Peyer's patch (tissue), 4 donors: ENCODE measurements at regions not wholly inside any gene's neighbourhood (a gene's known extent, or its start where the extent isn't known, plus 50 kb on each side); places are given as distances from the start of the nearest gene placed in this dataset.
A peak's percentile ranks its signal among the peaks of the same experiment; 100 is the strongest.

ENCODE experiments used
- DNase-seq, 3 donors: peaks; one replicate each; pipeline ENCODE4 v3.0.0-alpha.2; 2017 to 2019
- H3K27ac ChIP-seq, 4 donors: fragments of 200-600 bp; sonication (generic); one replicate each; pipeline ENCODE4 v1.5.1; 2016 to 2019
- H3K27me3 ChIP-seq, 2 donors: fragments of 200-600 bp; sonication (generic); one replicate each; pipeline ENCODE4 v1.5.1; 2019
- H3K36me3 ChIP-seq, 3 donors: fragments of 200-600 bp; sonication (generic); one replicate each; pipeline ENCODE4 v1.5.1; 2016 to 2019
- H3K4me1 ChIP-seq, 4 donors: fragments of 200-600 bp; sonication (generic); one replicate each; pipeline ENCODE4 v1.5.1; 2016 to 2019
- H3K4me3 ChIP-seq, 4 donors: fragments of 200-600 bp; sonication (generic); 1 replicate in 3 of 4; 2 replicates in 1 of 4; pipeline ENCODE4 v1.5.1; 2016 to 2019; ENCODE audit warnings: mild to moderate bottlenecking in 1 of 4
- H3K9me3 ChIP-seq, 4 donors: fragments of 200-600 bp; sonication (generic); one replicate each; pipeline ENCODE4 v1.5.1; 2016 to 2019; ENCODE audit warnings: mild to moderate bottlenecking in 1 of 4
- POLR2A ChIP-seq, 2 donors: fragments of 450-650 bp; IDR thresholded peaks; one replicate each; pipeline ENCODE4 v1.5.1; 2017; ENCODE audit warnings: antibody characterized with exemption in 2 of 2, mild to moderate bottlenecking in 2 of 2, moderate library complexity in 2 of 2
- TF ChIP-seq, protein P1 (sequence below), 6 experiments: fragments of 450-650 bp in 4 of 6; fragments of 200-600 bp in 2 of 6; sonication (generic) in 1 of 6; IDR thresholded peaks; one replicate each; pipeline ENCODE4 v1.5.1; 2017 to 2019; ENCODE audit warnings: antibody characterized with exemption in 6 of 6, mild to moderate bottlenecking in 3 of 6, moderate library complexity in 1 of 6

GRCh38 chr1:9472386-9473031 lies 66.8 kb upstream of the SLC25A33 start:
- no peak for DNase-seq
- Histone ChIP-seq H3K9me3 (no peaks in the 10 kb centered on the region), H3K27ac (peak overlapping the region in 2 of 4 donors; percentile 6 to 17)

GRCh38 chr1:9473032-9473807 lies 66.0 kb upstream of the SLC25A33 start:
- Histone ChIP-seq H3K9me3 (no peaks in the 10 kb centered on the region), H3K4me1 (no peaks in the 10 kb centered on the region), H3K36me3 (no peaks in the 10 kb centered on the region), H3K4me3 (no peak overlapping the region), H3K27ac (peak overlapping the region in 2 of 4 donors; percentile 33 to 50), H3K27me3 (no peaks in the 10 kb centered on the region)
- no peak for TF ChIP-seq POLR2A (IDR thresholded peaks at IDR 0.05)
- TF ChIP-seq, protein P1, sequence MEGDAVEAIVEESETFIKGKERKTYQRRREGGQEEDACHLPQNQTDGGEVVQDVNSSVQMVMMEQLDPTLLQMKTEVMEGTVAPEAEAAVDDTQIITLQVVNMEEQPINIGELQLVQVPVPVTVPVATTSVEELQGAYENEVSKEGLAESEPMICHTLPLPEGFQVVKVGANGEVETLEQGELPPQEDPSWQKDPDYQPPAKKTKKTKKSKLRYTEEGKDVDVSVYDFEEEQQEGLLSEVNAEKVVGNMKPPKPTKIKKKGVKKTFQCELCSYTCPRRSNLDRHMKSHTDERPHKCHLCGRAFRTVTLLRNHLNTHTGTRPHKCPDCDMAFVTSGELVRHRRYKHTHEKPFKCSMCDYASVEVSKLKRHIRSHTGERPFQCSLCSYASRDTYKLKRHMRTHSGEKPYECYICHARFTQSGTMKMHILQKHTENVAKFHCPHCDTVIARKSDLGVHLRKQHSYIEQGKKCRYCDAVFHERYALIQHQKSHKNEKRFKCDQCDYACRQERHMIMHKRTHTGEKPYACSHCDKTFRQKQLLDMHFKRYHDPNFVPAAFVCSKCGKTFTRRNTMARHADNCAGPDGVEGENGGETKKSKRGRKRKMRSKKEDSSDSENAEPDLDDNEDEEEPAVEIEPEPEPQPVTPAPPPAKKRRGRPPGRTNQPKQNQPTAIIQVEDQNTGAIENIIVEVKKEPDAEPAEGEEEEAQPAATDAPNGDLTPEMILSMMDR (IDR thresholded peaks at IDR 0.05): no peak
- peak in 2 of 3 donors; percentile 71 to 80 for DNase-seq

More at GRCh38 chr1:9472386-9473031, 66.8 kb upstream of the SLC25A33 start:
- Histone ChIP-seq H3K27me3 (no peaks in the 10 kb centered on the region), H3K36me3 (no peaks in the 10 kb centered on the region), H3K4me3 (no peak overlapping the region), H3K4me1 (no peaks in the 10 kb centered on the region)
- TF ChIP-seq, protein P1 (IDR thresholded peaks at IDR 0.05): no peak
- TF ChIP-seq POLR2A (IDR thresholded peaks at IDR 0.05): no peak

GRCh38 chr1:9475061-9475627 lies 64.1 kb upstream of the SLC25A33 start:
- no peak for DNase-seq
- no peaks in the 10 kb centered on the region for H3K27me3 ChIP-seq
- no peak overlapping the region for H3K27ac ChIP-seq
- H3K4me1 ChIP-seq: no peaks in the 10 kb centered on the region
- no peak overlapping the region for H3K4me3 ChIP-seq
- TF ChIP-seq, protein P1 (IDR thresholded peaks at IDR 0.05): no peak
- TF ChIP-seq POLR2A (IDR thresholded peaks at IDR 0.05): no peak
- H3K36me3 ChIP-seq: no peaks in the 10 kb centered on the region
- no peaks in the 10 kb centered on the region for H3K9me3 ChIP-seq

GRCh38 chr1:9476790-9477463 lies 62.3 kb upstream of the SLC25A33 start:
- Histone ChIP-seq H3K27ac (no peak overlapping the region), H3K9me3 (no peaks in the 10 kb centered on the region), H3K36me3 (no peaks in the 10 kb centered on the region), H3K4me1 (no peaks in the 10 kb centered on the region), H3K27me3 (no peaks in the 10 kb centered on the region), H3K4me3 (no peak overlapping the region)
- no peak for DNase-seq
- TF ChIP-seq, protein P1 (IDR thresholded peaks at IDR 0.05): no peak
- TF ChIP-seq POLR2A (IDR thresholded peaks at IDR 0.05): no peak

DNA sequence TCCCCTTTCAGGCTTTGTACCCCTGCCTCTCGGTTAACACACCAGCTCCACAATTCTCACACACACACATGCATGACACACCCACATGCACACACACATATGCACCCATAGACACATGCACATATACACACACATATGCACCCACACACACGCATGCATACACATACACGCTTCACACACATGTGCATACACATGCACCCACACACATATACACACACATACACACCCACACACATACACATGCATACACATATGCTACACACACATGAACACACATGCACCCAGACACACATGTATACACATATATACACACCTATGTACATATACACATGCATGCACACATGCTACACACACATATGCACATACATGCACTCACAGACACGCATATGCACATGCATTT lies 61.7 kb upstream of the SLC25A33 start:
- H3K4me1 ChIP-seq: no peaks in the 10 kb centered on the region
- DNase-seq: no peak
- H3K36me3 ChIP-seq: no peaks in the 10 kb centered on the region
- H3K27me3 ChIP-seq: no peaks in the 10 kb centered on the region
- no peaks in the 10 kb centered on the region for H3K9me3 ChIP-seq
- no peak overlapping the region for H3K27ac ChIP-seq
- TF ChIP-seq POLR2A (IDR thresholded peaks at IDR 0.05): no peak
- H3K4me3 ChIP-seq: no peak overlapping the region
